ENCODE measurements at regions not wholly inside any gene's neighbourhood (a gene's known extent, or its start where the extent isn't known, plus 50 kb on each side); places are given as distances from the start of the nearest gene placed in this dataset.

GRCh38 chr9:105114964-105115728 lies 129.3 kb upstream of the SLC44A1 start:
- TF ChIP-seq FOXM1 (IDR thresholded peaks at IDR 0.05; ENCODE audit: low read depth) (no peak), FOXM1 (CRISPR knock-in tag; IDR thresholded peaks at IDR 0.05; ENCODE audit: low read depth) (no peak), ZNF263 (CRISPR knock-in tag; IDR thresholded peaks at IDR 0.05; ENCODE audit: borderline replicate concordance) (no peak), MXI1 (IDR thresholded peaks at IDR 0.05; ENCODE audit: low read depth, low read length) (no peak)

Measured in K562 (cell line).